SKM-1 treated with dmso at 0.1 percent for 144 hours (cell line): ENCODE measurements at regions not wholly inside any gene's neighbourhood (a gene's known extent, or its start where the extent isn't known, plus 50 kb on each side); places are given as distances from the start of the nearest gene placed in this dataset.

Source experiments
- DNase-seq: peaks from one replicate; lab custom pipeline; 2025; ENCODE audit not compliant: unreplicated experiment; lab: John Stamatoyannopoulos, UW

GRCh38 chr12:98328467-98328866 is 186.9 kb upstream of the TMPO start:
- DNase-seq: no peak

- no peak for DNase-seq
These were observed 185.8 kb upstream of the TMPO start for GRCh38 chr12:98329589-98329988.

- no peak for DNase-seq
These were observed 182.7 kb upstream of the TMPO start for GRCh38 chr12:98332642-98333041.

- DNase-seq: no peak
These were observed 180.6 kb upstream of the TMPO start for GRCh38 chr12:98334768-98335167.

GRCh38 chr12:98341026-98341425 is 174.4 kb upstream of the TMPO start:
- no peak for DNase-seq

GRCh38 chr12:98341732-98342131 is 173.7 kb upstream of the TMPO start:
- DNase-seq: no peak

GRCh38 chr12:98343002-98343567 is 172.3 kb upstream of the TMPO start:
- no peak for DNase-seq

- no peak for DNase-seq
These were observed 171.1 kb upstream of the TMPO start for GRCh38 chr12:98344046-98344930.

- DNase-seq: no peak
These were observed 170.0 kb upstream of the TMPO start for GRCh38 chr12:98345308-98345876.

DNA sequence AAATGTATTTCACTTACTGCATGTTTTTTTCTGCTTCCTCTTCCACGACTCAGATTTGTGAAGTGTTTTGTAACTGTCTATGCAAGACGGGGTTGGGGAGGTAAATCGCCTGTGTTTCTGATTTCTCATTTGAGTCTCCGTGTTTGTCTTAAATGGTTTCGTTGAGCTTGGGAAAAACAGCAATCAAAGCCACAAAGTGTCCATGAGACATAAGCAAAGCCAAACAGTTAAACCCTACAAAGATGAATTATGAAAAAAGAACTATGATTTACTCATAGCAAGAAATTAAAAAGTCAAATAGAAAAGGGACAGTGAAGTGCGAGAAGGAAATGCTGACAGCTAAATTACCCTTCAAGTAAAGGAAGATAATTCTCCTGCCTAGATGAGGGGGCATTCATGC is 164.3 kb upstream of the TMPO start:
- DNase-seq: no peak

GRCh38 chr12:98351784-98352183 is 163.6 kb upstream of the TMPO start:
- DNase-seq: no peak

GRCh38 chr12:98352218-98352811 is 163.1 kb upstream of the TMPO start:
- no peak for DNase-seq

DNA sequence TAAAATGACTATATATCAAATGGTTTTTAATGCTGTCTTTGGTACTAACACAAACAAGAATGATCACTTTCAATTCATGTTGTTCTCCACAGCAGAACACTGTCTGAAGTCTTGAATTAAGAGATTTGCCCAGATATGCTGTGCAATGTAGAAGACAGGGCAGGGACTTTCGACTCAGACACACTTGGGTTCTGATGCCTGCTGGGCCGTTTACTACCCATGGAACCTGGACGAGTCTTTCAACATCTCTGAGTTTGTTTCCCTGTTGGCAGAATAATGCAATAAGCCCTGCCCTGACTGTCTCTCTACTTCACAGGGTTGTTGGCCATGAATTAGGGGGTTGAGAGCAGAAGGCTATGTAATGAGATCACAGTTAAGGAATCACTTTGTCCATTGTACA is 162.6 kb upstream of the TMPO start:
- no peak for DNase-seq

- no peak for DNase-seq
These were observed 160.8 kb upstream of the TMPO start for GRCh38 chr12:98354520-98355035.

GRCh38 chr12:98355322-98355721 is 160.1 kb upstream of the TMPO start:
- no peak for DNase-seq

- no peak for DNase-seq
These were observed 159.5 kb upstream of the TMPO start for GRCh38 chr12:98355933-98356332.

DNA sequence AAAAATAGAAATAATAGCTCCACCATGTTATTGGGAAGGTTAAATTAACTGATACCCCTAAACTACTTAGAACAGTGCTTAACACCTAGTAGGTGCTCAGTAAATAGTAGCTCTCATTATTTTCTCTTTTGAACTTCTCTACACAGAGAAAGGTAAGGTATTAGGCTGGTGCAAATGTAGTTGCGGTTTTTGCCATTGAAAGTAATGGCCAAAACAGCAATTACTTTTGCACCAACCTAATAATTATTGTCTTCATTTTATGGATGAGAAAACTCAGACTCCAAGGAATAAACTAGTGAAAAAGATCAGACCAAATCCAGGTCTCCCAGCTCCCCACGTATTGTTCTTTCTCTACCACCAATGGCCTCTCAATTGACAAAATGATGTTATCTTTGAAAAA is 157.2 kb upstream of the TMPO start:
- no peak for DNase-seq

- DNase-seq: no peak
These were observed 155.5 kb upstream of the TMPO start for GRCh38 chr12:98359856-98360255.

DNA sequence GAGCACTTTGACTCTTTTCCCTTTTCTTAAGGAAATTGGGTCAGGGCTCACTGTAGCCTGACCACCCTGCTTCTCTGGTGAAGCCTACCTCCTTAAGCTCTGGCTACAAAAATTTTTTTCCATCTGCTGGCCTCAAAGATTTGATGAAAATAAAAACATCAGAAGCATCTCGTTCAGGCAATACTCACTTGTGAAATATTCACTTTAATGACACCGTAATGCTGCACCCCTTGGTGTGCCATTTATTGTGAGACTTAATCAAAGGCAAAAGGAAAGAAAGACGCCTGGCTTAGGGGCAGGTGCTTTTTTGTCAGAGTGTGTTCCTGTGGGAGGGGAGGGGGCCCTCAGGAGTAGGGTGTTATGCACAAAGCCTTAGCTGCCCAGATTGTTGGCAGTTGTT is 155.0 kb upstream of the TMPO start:
- DNase-seq: no peak

- DNase-seq: no peak
These were observed 145.8 kb upstream of the TMPO start for GRCh38 chr12:98369581-98369980.

GRCh38 chr12:98370976-98371375 is 144.4 kb upstream of the TMPO start:
- no peak for DNase-seq

DNA sequence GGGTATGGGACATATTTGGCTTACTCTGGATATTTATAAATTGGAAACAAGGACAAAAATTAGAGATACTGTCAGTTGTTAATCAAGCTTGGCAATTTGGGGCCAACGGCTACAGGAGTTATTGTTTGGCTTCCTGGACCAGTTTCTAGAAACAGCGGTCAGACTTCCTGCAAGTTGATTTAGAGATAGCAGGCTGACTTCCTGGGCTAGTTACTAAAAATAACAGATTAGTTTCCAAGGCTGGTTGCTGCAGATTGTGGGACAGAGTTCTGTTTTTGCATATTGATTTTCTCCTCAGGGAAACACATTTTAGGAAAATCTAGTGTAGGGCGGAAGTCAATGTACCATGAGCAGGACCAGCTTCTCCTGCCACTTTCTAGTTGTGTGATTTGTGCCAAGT is 144.0 kb upstream of the TMPO start:
- no peak for DNase-seq
